ENCODE measurements at regions not wholly inside any gene's neighbourhood (a gene's known extent, or its start where the extent isn't known, plus 50 kb on each side); places are given as distances from the start of the nearest gene placed in this dataset.
A peak's percentile ranks its signal among the peaks of the same experiment; 100 is the strongest.

DNA sequence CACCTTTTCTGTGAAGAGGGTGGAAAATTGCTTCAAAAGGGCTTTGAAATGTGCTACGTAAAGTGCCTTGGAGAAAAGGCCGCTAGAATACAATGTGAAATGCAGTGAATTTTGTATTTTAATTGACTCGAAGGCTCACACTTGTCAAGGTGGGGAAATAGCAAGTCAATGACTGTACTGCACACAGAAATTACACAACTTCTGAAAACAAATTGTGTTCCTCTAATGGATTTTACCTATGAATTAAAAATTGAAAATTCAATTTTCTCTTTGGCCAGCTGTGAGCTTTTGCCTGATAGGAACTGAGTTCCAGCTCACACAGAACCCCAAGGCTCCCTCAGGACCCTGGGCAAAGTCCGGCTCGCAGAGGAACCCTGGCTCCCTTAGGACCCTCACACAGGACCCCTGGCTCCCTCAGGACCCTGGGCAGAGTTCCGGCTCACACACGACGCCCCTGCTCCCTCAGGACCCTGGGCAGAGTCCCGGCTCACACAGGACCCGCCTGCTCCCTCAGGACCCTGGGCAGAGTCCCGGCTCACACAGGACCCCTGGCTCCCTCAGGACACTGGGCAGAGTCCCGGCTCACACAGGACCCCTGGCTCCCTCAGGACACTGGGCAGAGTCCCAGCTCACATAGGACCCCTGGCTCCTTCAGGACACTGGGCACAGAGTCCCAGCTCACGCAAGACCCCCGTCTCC is 324.9 kb downstream of the UQCRFS1 start:
- WGBS, 3 donors: 56 to 69% (median 57%) methylated on average over 11 to 14 of the region's 14 CpGs
- ATAC-seq: no peak

GRCh38 chr19:28886708-28887107 is 326.2 kb downstream of the UQCRFS1 start:
- no peak for ATAC-seq
- 40 to 49% (median 45%) methylated on average over 3 of the region's 3 CpGs for WGBS, 3 donors
- Histone ChIP-seq H3K4me3 (no peak overlapping the region), H3K36me3 (ENCODE audit: insufficient read depth in 1 of 2, low read depth in 1 of 2) (no peaks in the 10 kb centered on the region), H3K4me1 (no peaks in the 10 kb centered on the region), H3K9me3 (no peaks in the 10 kb centered on the region), H3K27me3 (ENCODE audit: insufficient read depth in 3 of 3, low read length in 2 of 3) (peaks cover 0 to 6% (median 5%) of the 10 kb centered on the region in 3 donors), H3K27ac (no peak overlapping the region)
- TF ChIP-seq CTCF (IDR thresholded peaks at IDR 0.05): no peak
- DNase-seq: no peak
- intact Hi-C loops (cut with DNase I): no loop called here

More for the DNA sequence above, 324.9 kb downstream of the UQCRFS1 start:
- intact Hi-C loops (cut with DNase I): no loop called here
- Histone ChIP-seq H3K4me3 (no peak overlapping the region), H3K27me3 (ENCODE audit: insufficient read depth in 3 of 3, low read length in 2 of 3) (peaks cover 0 to 6% (median 5%) of the 10 kb centered on the region in 3 donors), H3K27ac (no peak overlapping the region), H3K36me3 (ENCODE audit: insufficient read depth in 1 of 2, low read depth in 1 of 2) (no peaks in the 10 kb centered on the region), H3K4me1 (no peaks in the 10 kb centered on the region), H3K9me3 (no peaks in the 10 kb centered on the region)
- no peak for TF ChIP-seq CTCF (IDR thresholded peaks at IDR 0.05)
- DNase-seq: no peak

DNA sequence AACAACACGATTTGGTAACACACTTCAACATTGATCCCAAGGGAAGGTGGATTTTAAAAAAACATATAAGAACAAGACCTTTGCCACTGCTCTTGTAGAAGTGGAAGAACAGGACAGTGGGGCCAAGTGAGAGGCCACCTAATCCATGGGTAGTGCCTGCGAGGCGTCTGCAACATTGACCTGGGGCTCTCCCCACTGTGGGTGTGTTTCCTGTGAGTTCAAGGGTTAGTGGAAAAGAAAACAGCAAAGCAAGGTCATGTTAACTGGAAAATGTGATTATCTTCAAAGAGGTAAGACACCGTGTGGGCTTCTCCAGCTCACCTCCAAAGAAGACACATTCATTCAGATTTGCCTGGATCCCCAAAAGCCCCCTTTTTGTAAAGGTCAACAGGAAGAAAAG is 327.0 kb downstream of the UQCRFS1 start:
- peaks cover 0 to 6% (median 5%) of the 10 kb centered on the region in 3 donors for H3K27me3 ChIP-seq (ENCODE audit: insufficient read depth in 3 of 3, low read length in 2 of 3)
- intact Hi-C loops (cut with DNase I): no loop called here
- H3K36me3 ChIP-seq (ENCODE audit: insufficient read depth in 1 of 2, low read depth in 1 of 2): no peaks in the 10 kb centered on the region
- DNase-seq: no peak
- no peak for TF ChIP-seq CTCF (IDR thresholded peaks at IDR 0.05)
- H3K9me3 ChIP-seq: no peaks in the 10 kb centered on the region
- ATAC-seq: no peak
- no peak overlapping the region for H3K27ac ChIP-seq
- H3K4me1 ChIP-seq: no peaks in the 10 kb centered on the region
- no peak overlapping the region for H3K4me3 ChIP-seq
- 51 to 62% (median 54%) methylated on average over 4 of the region's 4 CpGs for WGBS, 3 donors

DNA sequence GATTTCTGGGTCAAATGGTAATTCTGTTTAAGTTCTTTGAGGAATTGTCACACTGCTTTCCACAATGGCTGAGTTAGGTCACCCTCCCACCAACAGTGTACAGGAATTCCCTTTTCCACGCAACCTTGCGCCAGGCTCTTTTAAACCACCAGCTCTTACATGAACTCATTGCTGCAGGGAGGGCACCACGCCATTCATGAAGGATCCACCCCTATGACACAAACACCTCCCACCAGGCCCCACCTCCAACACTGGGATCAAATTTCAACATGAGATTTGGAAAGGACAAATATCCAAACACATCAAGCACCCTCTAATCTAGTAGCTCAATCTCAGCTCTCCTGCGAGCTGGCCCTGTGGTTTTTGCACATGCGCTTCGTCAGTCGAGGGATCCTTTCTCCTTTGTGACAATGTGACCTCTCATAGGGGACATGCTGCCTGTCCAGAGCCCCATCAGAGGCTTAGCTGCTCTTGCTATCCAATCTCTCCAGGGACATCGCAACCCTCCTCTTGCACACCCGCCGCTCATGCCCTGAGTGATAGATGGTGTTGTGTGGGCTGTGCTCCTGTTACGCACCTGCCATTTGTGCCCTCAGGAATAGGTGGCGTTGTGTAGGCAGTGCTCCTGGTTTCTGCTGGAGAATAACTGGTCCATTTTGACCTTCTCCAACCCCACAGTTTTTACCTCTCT is 328.0 kb downstream of the UQCRFS1 start:
- Histone ChIP-seq H3K4me3 (no peak overlapping the region), H3K9me3 (no peaks in the 10 kb centered on the region), H3K27me3 (ENCODE audit: insufficient read depth in 3 of 3, low read length in 2 of 3) (peaks cover 0 to 6% (median 5%) of the 10 kb centered on the region in 3 donors), H3K4me1 (no peaks in the 10 kb centered on the region), H3K36me3 (ENCODE audit: insufficient read depth in 1 of 2, low read depth in 1 of 2) (no peaks in the 10 kb centered on the region), H3K27ac (no peak overlapping the region)
- peak in 1 of 4 donors; percentile 50 for ATAC-seq
- 56 to 66% (median 58%) methylated on average over 12 of the region's 12 CpGs for WGBS, 3 donors
- no peak for DNase-seq
- intact Hi-C loops (cut with DNase I): no loop called here
- TF ChIP-seq CTCF (IDR thresholded peaks at IDR 0.05): no peak

Data from psoas muscle (tissue), 7 donors.